AML-193 (cell line): ENCODE measurements at regions not wholly inside any gene's neighbourhood (a gene's known extent, or its start where the extent isn't known, plus 50 kb on each side); places are given as distances from the start of the nearest gene placed in this dataset.
"Not testable (repeated sequence)": the region's sequence is repeated elsewhere in the genome, so short reads cannot be mapped to it uniquely, and the experiment has no call there.

Experiments used
- DNase-seq, 2 experiments: peaks; one replicate each; lab custom pipeline; 2025; lab: John Stamatoyannopoulos, UW

DNA sequence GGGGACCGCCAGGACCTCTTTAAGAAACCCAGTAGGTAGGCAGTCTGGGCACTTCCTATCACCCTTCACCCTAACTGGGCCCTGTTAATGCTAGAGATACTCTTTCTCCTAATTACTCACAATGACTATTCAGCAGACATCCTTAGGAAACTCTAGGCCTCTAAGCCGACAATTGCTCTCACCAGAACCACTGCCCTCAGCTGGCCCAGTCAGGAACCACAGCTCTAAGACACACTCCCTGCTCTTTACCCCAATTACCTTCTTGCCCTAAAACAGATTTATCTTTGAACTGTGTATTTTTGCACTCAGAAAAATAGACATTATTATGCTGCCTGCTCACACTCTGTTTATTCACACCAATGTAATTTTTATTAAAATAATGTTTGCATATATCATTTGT, 432.6 kb upstream of the SLC30A5 start:
- no peak for DNase-seq

DNA sequence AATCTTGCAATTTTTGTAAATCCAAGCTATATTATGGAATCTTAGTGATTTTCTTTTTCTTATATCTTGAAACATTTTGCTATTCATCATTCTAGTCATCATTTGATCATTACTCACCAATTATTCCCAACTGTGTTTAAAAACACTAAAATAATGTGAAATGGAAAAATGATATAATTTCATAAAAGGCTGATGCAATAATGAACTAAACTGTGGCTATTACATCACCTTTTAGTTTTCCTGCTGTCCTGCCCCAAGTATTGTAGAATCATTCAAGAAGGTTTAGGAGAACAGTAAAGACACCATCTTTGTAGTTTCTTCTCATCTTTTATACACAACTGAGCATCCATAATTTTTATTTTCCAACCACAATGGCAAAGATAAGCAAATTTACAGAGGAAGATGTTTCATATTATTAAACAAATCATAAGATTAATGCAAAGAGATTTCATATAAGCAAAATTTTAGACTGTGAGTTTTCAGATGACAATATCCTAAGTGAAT, 431.0 kb upstream of the SLC30A5 start:
- DNase-seq = no peak

DNA sequence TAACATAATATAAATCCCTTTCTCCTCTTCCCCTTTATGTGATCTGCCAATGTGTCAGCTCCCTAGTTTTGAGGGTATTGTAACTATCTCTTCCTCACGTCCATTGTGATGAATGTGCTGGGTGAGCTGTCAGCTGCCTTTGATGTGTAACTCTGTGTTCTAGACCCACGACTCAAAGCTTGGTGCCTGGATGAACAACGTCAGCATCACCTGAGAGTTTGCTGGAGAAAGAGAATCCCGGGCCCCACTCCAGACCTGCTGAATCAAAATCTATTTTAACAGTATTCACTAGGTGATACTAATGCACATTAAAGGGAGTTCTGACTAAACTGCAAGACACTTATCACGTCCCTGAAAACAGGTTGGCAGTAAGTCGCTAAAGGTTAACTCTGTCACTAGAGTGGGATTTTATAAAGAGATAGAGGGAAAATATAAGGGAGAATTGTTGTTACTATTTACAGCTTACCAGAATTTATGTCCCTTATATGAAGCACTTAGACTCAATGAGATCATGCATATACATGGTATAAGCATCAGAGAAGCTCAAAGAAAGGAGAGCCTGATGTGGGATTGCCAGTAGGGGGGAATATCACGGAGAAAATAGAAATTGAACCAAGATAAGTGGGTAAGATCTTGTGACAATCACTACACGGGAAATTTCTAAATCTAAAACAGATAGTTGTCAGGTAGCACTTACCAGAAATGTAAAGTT, 423.8 kb upstream of the SLC30A5 start:
- DNase-seq = no peak

DNA sequence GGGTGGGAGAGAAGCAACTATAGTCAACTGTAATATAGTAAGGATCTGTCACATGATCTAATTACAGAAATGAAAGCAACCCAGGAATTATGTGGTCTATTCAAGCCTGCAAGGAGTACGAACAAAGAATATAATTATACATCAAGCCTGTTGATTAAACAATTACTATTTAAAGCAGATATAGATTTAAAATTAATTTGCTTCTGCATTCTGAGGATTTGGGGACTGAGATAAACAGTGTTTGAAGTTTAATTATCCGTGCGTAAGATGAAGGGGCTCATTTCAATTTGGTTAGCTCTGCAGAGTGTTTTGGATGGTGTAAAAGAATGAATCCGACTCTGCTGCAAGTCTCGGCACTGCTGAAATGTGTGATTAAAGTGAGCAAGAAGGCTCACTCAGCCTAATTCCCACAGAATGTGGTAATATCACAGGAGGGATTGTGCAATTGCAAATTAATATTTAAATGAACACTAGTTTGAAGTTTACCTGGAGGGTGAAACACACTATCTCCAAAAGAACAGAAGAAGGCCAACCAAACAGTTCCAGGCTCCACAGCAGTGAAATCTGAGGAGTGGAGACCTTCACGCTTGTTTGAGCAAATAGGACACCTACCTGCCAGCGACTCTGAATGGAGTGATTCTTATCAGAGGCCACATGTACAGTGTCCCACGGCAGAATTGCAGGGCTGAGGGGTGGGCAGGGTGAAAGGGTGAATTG, 420.6 kb upstream of the SLC30A5 start:
- no peak for DNase-seq

DNA sequence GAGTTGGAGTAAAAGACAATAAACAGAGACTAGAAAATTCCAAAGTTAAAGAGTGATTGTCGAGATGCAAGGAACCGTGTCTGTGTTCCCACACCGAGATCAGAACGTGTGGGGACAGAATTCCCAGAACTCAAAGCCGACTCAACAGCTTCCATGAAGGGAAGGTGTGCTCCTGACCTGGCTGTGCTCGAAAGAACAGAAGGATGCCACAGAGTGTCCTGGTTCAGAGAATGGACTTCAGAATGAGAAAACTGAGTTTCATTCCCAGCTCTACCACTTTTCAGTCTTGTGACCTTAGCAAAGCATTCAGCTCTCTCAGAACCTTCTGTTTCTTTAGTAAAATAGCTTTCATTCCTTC, 420.0 kb upstream of the SLC30A5 start:
- DNase-seq = no peak

DNA sequence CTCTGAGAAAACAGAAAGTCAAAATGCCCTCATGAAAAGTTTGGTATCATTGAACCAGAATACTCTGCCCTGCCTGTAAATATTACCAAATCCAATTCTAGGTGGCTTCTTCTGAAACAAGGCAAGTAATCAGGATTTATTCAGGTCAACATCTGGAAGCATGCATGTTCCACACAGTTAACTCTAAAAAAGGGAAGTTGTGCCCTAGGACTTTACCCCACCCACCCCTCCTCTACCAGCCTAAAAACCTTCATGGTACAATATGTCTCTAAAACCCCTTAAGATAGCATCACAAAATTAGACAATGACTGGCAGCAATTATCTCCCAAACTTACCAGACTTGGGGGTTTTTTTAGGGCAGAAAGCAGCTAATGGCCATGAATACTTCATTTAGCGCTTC, 414.8 kb upstream of the SLC30A5 start:
- DNase-seq = no peak

DNA sequence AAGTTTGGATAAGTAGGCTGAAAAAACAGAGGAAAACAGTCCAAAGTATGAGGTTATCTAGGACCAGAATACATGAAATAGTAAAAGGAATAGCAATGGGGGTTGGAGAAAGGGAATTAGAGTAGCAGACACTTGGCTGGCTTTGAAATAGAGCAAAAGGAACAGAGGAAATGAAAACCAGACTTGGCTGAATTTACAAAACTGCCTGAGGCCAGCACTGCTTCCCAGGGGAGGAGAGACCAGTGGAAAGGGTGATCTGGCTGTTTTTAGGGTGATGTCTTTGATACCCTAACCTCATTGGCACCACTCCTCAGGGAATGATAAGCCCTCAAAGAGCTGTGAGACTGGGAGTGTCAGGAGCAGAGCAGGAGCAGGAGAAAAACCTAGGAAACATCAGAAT, 413.4 kb upstream of the SLC30A5 start:
- DNase-seq = no peak

DNA sequence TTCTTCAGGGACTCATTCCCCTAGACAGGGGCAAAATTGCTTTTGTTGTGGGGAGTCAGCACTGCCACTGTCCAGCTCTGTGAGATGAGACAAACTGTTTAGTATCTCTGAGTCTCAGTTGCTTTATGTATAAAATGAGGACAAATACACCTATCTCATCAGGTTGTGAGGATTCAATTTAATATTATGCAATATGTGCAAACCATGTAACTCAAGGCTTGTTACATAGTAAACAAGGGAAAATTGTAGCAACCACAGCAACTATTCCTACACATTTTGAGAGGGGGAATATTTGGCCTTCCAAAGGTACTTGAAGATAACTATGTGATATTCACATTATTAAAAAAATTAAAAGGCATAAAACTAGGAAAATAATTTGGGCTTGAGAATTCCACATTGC, 411.9 kb upstream of the SLC30A5 start:
- DNase-seq = no peak

DNA sequence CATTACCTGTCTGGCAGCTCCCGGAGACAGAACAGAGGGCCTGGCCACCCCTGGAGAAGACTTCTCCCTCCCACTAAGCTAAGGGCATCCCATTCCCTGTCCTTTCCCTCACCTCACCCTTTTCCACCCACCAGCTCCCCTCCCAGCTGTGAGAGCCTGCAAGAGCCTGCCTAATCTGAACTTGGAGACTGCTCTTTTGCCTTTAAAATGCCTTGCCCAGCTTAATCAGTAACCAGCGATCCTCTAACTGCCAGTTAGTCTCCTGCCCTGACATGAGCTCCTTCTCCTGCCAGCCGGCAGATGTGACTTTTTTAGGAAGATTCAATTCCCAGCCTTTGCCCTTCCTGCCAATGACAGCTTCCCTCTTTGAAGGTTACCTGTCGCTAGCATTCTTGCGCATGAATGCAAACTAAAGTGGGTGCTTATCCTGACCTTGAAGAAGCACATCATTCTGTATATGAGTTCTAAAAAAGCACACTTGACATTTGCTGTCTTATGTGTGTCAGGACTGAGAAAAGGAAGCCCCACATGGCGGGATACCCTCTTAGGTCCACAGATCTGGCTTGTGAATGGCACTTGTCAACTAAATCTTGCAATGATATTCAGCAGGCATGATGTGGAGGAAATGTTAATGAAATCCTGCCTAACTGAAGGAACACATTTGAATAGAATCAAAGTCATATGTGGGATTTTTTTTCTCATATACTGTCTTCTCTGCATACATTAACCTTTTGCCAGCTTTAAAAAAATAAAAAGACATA, 411.2 kb upstream of the SLC30A5 start:
- no peak for DNase-seq

DNA sequence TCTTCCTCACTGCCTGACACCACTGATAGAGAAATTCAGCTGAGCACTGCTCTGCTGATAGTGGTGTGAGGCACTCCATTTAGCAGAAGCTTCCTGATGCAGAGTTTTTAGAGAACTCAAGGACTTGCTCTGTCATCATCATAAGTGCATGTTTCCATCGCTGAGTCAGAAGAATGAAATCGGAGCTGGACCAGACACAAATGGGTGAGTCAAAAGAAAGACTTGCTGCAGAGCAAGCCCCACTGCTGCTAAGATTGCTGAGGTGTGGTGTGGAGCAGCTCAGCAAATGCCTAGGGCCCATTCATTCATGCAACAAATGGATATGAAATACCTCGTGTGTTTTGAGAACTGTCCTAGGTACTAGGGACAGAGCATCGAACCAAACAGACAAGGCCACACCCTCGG, 410.2 kb upstream of the SLC30A5 start:
- DNase-seq = no peak

DNA sequence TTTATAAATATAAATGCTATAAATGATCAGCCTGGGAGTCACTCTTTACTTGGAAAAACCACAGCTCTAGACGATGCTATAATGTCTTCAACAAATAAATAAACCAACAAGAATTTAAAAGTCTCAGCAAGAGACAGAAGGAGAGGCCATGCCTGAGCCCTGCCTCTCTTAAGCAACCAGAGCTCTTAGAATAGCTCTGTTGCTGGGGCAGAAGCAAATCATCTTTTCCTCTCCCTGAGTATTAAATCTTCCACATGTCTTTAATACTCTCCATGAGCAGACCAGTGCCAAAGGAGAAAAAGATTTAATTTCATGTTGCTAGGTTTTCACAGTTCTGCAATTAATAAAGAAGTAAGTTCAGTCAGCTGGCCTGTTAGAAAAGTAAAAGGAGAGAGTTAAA, 408.0 kb upstream of the SLC30A5 start:
- no peak for DNase-seq

DNA sequence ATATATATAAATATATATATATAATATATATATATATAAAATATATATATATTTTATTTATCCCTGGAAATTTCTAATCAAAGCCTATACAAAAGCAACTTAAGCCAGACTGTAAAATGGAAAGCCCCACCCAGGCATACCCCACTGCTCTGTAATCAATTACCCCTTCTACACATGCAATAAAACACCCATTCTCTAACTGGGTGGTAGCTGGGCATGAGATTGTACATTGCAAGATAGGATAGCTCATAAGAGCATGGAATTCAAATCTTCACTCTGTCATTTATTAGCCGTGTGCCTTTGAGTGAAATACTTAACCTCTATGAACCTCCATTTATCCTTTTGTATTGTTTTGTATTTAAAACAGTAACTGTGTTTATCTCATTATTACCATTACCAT, 405.3 kb upstream of the SLC30A5 start:
- no peak for DNase-seq

DNA sequence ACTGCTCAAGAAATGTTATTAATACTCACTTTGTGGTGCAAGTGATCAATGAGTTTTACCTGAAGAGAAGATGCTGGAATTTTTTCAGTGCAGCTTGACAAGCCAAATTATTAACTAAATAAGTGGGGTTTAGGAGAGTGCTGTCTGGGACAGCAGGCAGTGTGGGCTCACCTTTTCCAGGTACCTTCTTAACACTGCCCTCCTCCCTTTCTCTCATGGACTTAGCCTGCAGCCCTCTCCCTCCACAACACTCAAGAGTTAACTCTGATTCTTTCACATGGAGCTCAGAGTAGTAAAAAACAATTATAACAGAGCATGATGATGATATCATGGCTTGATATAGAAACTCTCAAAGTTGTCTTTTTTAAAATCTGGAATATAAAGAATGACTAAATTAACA, 404.8 kb upstream of the SLC30A5 start:
- no peak for DNase-seq

DNA sequence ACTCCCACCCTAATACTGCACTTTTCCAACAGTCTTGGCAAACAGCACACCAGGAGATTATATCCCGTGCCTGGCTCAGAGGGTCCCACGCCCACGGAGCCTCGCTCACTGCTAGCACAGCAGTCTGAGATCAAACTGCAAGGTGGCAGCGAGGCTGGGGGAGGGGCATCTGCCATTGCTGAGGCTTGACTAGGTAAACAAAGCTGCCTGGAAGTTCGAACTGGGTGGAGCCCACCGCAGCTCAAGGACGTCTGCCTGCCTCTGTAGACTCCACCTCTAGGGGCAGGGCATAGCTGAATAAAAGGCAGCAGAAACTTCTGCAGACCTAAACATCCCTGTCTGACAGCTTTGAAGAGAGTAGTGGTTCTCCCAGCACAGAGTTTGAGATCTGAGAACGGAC, 401.9 kb upstream of the SLC30A5 start:
- DNase-seq = not testable (repeated sequence)

DNA sequence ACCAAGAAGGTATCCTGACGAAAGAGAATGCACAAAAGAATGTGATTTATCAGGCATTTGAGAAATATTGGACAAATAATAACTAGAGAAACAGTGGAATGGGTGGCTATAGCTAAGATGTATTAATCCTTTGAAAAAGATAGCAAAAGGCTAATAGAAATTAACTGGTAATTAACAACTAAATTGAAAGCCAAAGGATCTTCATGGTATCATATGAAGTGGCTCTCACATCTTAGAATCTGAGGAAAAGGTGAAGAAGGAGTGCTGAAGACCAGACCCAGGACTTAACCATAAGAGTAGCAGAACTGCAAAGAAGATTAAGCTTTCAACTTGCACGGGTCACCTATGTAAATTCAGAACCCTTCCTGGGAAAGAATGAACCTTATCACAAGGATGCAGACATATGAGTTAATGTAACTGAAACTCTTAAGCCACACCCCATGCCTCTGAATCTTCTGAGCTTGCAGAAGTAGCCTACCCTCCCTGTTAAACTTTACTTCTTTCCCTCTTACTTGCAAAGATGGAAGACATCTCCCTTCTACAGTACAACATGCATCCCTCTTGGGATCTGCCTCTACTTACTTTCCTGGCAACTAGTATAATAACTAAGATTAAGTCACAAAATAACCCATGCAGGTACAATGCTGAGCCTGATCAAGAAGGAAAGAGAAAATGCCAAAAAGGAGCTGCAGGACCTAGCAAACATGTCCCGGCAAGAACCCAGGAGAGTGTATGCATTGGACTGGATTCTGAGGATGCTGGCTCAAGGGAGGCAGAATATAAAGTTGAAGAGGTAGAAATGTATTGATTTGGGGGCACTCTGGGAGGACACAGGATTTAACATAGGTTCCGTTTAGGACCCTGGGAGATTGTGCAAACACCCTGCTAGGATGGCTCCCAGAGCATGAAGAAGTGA, 395.5 kb upstream of the SLC30A5 start:
- DNase-seq = no peak

DNA sequence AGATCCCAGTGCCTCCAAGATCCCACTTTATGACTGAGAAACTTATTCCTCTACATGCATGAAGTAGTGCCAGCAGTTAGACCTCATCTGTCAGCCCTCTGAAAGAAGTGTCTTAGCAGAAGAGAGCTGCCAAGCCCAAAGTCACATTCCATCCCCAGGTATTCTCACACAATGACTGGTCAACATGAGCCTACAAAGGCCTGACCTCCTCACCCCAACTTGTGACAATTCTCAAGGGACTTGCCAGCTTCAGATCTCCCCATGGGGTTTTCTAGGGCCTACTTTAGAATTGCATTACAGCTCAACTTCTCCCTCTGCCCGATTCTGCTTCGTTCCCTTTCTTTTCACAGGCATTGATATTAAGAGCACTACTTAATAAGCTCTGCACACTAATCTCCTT, 393.8 kb upstream of the SLC30A5 start:
- no peak for DNase-seq

DNA sequence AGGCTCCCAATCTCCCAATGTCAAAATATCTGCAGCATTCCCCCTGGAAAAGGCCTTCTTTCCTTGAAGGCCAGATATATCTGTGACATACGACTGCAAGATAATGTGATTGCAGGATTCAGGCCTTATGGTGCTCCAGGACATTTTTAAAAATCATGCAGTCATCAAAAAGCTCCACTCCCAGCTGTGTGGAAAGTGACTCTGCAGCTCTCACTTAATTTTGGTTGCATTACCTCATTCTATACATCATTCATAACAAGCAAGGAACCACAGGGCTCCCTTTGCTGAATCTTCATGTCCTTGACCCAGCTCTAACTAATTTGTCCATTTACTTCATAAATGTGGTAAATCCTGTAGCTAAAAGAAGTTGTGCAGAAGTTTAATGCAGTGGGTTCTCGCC, 386.2 kb upstream of the SLC30A5 start:
- DNase-seq = no peak

DNA sequence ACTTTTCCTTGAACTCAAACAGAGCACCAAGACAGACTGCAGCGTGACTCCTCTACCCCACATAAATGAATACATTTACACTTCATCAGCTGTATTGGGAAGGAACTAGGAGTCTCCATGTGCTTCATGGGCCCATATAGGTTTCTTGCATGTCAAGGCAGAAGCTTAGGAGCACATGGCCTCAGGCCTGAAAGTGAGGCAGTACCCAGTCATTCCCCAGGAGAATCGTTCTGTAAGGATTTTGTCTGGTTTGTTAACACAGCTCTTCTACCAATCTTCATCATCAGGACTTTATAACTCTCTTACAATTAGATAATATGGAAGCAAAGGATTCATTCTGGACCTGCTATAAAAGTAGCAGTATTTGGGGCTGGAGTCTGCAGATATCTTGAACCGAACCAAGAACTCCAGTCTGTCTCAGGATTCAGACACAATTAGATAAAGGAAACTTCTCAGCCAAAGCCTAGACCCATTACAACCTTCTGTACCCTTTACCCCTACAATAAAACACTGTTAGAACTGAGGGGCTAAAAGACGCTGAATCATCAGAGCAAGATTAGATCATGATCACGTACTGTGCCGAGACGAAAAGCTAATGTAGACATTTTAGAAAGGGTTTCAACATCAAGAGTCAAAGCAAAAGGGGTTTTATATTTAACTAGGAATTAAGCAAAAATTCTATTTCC, 385.5 kb upstream of the SLC30A5 start:
- DNase-seq = no peak

DNA sequence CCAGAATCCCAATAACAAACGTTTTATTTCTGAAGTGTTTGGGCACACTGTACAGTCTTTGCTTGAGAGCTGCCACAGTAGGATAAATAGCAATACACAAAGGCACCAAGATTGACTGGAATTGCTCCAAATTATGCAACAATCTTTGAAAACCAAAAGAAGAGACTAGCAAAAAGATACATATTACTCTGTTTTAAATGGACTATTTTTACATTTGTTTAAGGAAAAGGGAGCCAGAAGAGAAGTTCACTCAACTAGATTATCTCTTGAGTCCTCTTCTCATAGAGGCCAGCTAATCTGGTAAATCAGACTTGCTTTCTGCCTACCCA, 385.0 kb upstream of the SLC30A5 start:
- no peak for DNase-seq

DNA sequence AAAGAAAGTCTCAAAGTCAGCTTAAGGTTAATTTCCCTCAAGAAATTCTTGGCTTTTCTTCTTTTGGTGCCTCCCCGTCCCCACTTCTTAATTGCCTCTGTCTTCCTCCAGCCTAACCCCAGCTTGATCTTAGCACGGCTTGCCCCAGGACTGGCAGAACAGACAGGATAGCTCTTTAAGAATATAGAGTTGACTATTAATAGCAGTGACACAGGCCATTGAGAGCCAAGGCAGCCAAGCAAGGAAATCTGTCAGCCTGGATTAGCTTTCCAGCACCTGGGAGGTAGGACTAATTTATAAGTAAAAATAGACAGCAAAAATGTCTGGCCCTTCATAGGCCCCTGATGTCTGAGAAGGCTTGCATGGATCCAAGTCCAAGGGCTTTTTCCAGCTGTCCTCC, 384.6 kb upstream of the SLC30A5 start:
- DNase-seq = no peak

DNA sequence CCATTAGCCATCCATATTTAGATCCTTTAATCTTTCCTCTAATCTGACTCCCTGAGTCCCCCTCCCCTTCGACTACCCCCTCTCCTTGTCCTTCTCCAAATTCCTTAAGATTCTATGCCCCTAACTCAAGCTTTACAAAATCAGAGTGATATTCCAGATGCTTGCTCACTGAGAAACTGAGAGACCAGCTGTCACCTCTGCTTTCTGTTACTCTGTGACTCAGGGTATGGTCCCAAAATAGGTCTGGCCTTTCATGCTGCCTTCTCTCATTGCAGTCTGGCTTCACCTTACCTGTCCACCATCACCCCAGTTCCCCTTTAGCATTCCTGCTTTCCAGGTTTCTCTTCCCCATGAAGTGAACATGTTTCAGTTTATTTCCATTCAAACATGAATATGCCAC, 383.3 kb upstream of the SLC30A5 start:
- no peak for DNase-seq
